IPS-NIHi7 (cell line): ENCODE measurements at regions not wholly inside any gene's neighbourhood (a gene's known extent, or its start where the extent isn't known, plus 50 kb on each side); places are given as distances from the start of the nearest gene placed in this dataset.
"Not testable (repeated sequence)": the region's sequence is repeated elsewhere in the genome, so short reads cannot be mapped to it uniquely, and the experiment has no call there.

Experiments used
- DNase-seq: peaks from one replicate; pipeline ENCODE4 v3.0.0; 2012; ENCODE audit warnings: mixed read lengths; ENCODE audit errors: extremely low spot score

- DNase-seq: no peak
These were observed 216.8 kb downstream of the TUSC1 start for GRCh38 chr9:25461416-25461815.

DNA sequence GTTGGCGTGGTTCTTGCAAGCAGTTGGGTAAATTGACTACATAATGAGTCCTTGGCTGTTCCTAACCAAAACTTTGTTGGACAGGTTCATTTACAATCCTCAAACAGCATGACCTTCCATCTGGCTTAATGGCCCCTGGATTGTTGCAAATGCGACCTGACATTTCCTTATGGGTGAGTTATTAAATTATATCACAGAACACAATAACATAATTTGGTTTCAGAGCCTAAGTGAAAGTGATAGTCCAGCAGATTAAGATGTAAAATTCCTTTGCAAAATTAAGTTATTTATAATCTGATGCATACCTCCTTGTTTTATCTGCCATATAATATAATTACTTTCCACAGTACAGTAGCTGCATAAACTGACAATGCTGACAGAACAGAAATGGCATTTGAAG, 224.4 kb downstream of the TUSC1 start:
- no peak for DNase-seq

DNA sequence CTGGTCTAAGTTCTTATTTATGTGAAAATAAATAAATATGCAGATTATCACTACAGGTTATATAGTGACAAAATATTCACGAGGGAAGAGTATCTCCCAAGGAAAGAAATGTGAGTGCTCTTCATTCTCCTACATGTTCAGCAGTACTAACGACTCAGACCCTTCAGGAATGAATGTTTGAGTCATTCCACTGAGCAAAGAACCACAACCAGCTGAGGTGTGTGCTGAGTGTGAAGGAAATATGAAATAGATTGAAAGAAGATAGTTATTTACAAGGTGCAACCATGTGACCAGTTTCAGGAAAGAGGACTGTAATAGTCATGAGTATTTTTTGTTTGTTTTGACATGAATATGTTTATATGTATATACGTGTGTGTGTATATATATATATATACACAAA, 228.7 kb downstream of the TUSC1 start:
- no peak for DNase-seq

- not testable (repeated sequence) for DNase-seq
These were observed 232.5 kb downstream of the TUSC1 start for GRCh38 chr9:25445721-25446120.

GRCh38 chr9:25442526-25442925, 235.7 kb downstream of the TUSC1 start:
- DNase-seq: no peak

DNA sequence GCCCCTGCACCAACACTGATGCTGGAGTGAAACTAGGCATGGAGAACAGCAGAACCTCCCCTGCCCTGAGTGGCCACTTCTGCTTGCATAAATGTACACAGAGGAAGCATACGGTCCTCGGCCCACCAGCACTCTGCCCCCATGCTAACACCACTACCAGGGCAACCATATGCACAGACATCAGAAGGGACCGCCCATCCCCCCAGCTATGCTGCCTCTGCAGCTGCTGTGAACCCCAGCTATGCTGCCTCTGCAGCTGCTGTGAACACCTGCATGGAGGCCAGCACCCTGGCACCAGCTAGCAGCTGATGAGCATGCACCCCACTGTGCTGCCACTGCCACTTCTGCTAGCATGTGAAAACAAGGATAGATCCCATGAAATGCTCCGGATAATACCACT, 250.3 kb downstream of the TUSC1 start:
- no peak for DNase-seq

DNA sequence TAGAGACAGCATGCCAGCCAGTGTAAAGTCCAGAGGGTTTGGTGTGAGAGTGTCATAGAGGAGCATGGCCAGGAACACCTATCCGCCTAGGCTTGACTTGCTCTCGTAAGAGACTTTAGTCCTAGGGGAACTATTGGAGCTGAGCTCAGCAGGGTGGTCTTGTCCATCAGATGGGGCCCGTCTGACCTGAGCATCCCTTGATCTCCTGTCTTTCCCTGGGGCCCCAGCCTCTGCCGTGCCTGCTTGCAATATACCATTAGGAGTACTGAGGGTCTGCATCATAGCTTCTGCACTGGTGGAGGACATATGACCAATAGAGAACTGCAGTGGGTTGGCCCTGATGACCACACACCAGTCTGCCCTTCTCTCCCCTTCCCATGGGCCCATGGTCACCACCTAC, 251.0 kb downstream of the TUSC1 start:
- no peak for DNase-seq

DNA sequence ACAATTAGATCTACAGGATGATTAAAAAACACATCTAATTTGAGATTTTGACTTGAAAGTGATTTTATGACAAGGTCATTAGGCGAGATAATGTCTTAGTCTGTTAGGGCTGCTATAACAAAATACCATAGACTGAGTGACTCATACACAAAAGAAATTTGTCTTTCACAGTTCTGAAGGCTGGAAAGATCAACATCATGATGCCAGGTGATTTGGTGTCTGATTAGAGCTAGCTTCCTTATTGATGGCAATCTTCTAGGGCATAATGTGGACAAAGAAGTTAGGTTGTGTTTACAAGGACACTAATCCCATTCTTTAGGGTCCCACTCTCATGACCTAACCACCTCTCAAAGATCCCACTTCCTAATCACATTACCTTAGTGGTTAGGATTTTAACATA, 256.7 kb downstream of the TUSC1 start:
- no peak for DNase-seq

- DNase-seq: no peak
These were observed 259.3 kb downstream of the TUSC1 start for GRCh38 chr9:25418974-25419373.

DNA sequence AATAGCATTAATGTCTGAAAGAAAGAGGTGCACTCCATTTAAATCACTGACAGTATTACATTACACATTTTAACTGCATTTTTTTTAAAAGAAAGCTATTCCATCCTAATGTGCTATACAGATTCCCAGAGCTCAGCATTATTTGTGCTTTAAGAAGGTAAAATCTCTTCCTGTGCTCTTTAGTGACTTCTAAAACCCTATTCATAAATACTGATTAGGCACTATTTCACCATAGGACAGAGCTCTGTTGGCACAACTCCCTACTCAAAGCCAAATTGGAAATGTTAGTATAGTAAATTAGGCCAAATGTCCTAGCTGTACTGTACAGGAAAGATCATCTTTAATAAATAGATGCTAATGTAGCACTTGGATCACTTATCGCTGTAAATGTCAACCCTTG, 262.5 kb downstream of the TUSC1 start:
- no peak for DNase-seq

- no peak for DNase-seq
These were observed 265.6 kb downstream of the TUSC1 start for GRCh38 chr9:25412646-25413045.

- no peak for DNase-seq
These were observed 280.5 kb downstream of the TUSC1 start for GRCh38 chr9:25397746-25398145.

DNA sequence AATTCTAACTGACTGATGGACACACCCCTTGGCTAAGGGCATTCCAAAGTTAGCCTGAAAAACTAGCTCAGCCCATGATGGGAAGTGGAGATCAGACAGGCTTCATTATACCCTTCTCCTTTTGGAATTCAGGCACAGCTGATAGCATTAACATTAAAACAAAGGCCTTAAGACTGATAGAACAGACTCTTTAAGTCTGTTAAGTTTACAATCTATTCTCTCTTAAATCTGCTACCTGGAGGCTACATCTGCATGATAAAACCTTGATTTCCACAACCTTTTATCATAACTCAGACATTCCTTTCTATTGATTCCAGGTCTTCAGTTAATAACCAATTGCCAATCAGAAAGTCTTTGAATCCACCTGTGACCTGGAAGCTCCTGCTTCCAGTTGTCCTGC, 281.4 kb downstream of the TUSC1 start:
- DNase-seq: no peak

DNA sequence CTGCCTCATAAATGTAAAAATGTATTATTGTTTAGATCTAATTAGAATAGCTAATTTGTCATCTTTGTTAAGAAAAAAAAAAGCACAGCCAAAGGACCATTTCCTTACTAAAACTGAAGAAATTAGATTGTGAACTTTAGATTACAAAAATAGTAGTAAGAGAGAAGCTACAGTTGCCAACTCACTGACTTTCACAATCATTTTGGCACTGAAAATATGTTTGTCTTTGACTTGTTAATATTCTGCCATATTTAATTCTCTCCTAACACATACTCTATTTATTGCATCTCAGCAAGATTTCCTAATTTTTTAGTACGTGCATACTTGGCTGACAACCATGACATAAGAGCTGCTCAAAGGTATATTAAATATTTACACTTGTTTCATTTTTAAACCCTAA, 297.1 kb downstream of the TUSC1 start:
- no peak for DNase-seq

GRCh38 chr9:25377039-25377438, 301.2 kb downstream of the TUSC1 start:
- no peak for DNase-seq

GRCh38 chr9:25374281-25374680, 304.0 kb downstream of the TUSC1 start:
- no peak for DNase-seq

GRCh38 chr9:25366906-25367305, 311.3 kb downstream of the TUSC1 start:
- DNase-seq: no peak

DNA sequence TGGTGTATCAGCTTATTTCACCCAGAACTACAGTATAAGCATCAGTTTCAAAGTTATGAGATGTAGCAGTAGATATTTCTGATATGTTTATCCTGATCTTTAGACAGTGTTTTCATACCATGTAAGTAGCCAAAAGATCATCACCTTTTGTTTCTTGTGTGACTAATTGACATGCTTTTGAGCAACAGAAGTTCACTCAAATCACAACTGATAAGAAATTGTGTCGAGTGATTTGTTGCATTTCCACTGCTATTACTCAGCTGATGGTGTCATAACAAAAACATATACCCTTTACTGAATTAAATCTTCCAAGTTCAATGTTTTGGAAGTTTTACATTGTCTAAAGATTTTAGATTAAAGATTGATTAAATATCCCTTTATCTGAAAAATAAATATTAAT, 324.5 kb downstream of the TUSC1 start:
- no peak for DNase-seq

GRCh38 chr9:25350011-25350410, 328.2 kb downstream of the TUSC1 start:
- no peak for DNase-seq

- no peak for DNase-seq
These were observed 356.1 kb downstream of the TUSC1 start for GRCh38 chr9:25322142-25322541.

DNA sequence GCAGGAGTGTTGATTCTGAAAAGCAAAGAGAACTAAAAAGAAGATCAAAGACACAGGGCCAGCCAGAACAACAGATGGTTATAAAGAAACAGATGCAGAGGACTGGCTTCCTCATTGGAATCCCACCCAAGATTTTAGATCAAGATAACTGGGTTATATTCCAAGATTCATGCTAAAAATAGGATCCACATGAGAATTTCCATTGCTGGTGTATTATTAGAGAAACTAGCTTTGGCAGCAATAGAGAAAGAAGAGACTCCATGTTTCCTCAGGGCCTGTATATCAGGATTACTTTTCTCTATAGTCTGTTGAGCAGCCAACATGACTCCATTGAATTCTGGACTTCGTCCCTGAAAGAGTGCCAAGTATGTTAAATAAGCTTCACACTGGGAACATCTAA, 367.3 kb downstream of the TUSC1 start:
- no peak for DNase-seq

DNA sequence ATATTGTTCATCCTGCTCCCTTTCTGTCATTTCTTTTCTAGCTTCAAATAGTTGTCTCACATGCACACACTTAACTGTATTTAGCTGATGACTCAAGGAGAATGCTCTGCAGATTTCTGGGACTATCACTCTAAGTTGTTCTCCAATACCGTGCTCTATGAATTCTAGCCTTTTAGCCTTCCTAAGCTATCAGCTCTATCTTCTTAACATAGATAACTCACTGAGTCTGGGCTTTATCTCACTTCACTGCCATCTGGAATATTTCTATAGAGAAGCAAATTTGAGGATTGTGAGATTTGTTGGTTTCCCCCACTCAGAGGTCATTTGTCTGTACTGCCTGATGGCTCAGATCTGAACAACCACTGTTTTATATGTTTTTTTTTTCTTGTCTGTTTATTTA, 369.7 kb downstream of the TUSC1 start:
- DNase-seq: no peak

- no peak for DNase-seq
These were observed 375.6 kb downstream of the TUSC1 start for GRCh38 chr9:25302601-25303000.

DNA sequence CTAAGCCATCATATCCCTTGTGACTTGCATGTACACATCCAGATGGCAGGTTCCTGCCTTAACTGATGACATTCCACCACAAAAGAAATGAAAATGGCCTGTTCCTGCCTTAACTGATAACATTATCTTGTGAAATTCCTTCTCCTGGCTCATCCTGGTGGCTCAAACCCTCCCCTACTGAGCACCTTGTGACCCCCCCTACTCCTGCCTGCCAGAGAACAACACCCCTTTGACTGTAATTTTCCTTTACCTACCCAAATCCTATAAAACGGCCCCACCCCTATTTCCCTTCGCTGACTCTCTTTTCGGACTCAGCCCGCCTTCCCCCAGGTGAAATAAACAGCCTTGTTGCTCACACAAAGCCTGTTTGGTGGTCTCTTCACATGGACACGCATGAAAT, 390.0 kb downstream of the TUSC1 start:
- not testable (repeated sequence) for DNase-seq

GRCh38 chr9:25284365-25284764, 393.9 kb downstream of the TUSC1 start:
- no peak for DNase-seq
